Activated CD8-positive, alpha-beta memory T cell treated with anti-CD3 and anti-CD28 coated beads for 36 hours (primary cell): ENCODE measurements at regions not wholly inside any gene's neighbourhood (a gene's known extent, or its start where the extent isn't known, plus 50 kb on each side); places are given as distances from the start of the nearest gene placed in this dataset.
"Not testable (repeated sequence)": the region's sequence is repeated elsewhere in the genome, so short reads cannot be mapped to it uniquely, and the experiment has no call there.

Source experiments
- CTCF ChIA-PET: fragments of 350-600 bp; sonication (Branson Sonifier 250); formaldehyde crosslinking; loops from one replicate; lab custom pipeline; 2021; ENCODE audit warnings: antibody characterized with exemption; lab: Charles Lee
- POLR2A ChIA-PET: fragments of 350-600 bp; sonication (Branson Sonifier 250); formaldehyde crosslinking; loops from one replicate; lab custom pipeline; 2021; ENCODE audit warnings: antibody characterized with exemption; lab: Charles Lee

GRCh38 chr14:96718407-96718806, 78.8 kb upstream of the VRK1 start:
- ChIA-PET CTCF (no interaction called here), POLR2A (no interaction called here)

GRCh38 chr14:96720702-96721101, 76.5 kb upstream of the VRK1 start:
- POLR2A ChIA-PET, CTCF ChIA-PET: not testable (repeated sequence)

GRCh38 chr14:96722736-96723135, 74.4 kb upstream of the VRK1 start:
- ChIA-PET POLR2A (no interaction called here), CTCF (no interaction called here)

GRCh38 chr14:96723946-96724345, 73.2 kb upstream of the VRK1 start:
- CTCF ChIA-PET = interaction anchor here (1.2 kb wide), 1 partner anchor 18 kb away, joined by 4 read pairs; no protein-coding TSS in a partner anchor
- POLR2A ChIA-PET = no interaction called here

GRCh38 chr14:96725232-96725631, 72.0 kb upstream of the VRK1 start:
- CTCF ChIA-PET = no interaction called here
- POLR2A ChIA-PET = no interaction called here

GRCh38 chr14:96727073-96727472, 70.1 kb upstream of the VRK1 start:
- CTCF ChIA-PET = interaction anchor here (0.7 kb wide), 1 partner anchor 428 kb away, joined by 3 read pairs; no protein-coding TSS in a partner anchor
- POLR2A ChIA-PET = no interaction called here

- POLR2A ChIA-PET = no interaction called here
- CTCF ChIA-PET = no interaction called here
Measured at GRCh38 chr14:96727491-96727890, 69.7 kb upstream of the VRK1 start.

GRCh38 chr14:96727980-96728717, 69.0 kb upstream of the VRK1 start:
- ChIA-PET CTCF (no interaction called here), POLR2A (no interaction called here)

- ChIA-PET POLR2A (no interaction called here), CTCF (no interaction called here)
Measured at GRCh38 chr14:96729889-96730288, 67.3 kb upstream of the VRK1 start.

GRCh38 chr14:96730386-96730785, 66.8 kb upstream of the VRK1 start:
- ChIA-PET CTCF (no interaction called here), POLR2A (no interaction called here)

GRCh38 chr14:96734076-96734622, 63.0 kb upstream of the VRK1 start:
- POLR2A ChIA-PET = no interaction called here
- CTCF ChIA-PET = no interaction called here

GRCh38 chr14:96735526-96735925, 61.7 kb upstream of the VRK1 start:
- CTCF ChIA-PET = no interaction called here
- POLR2A ChIA-PET = no interaction called here

- CTCF ChIA-PET = no interaction called here
- POLR2A ChIA-PET = no interaction called here
Measured at GRCh38 chr14:96736439-96736838, 60.7 kb upstream of the VRK1 start.

GRCh38 chr14:96737881-96738280, 59.3 kb upstream of the VRK1 start:
- ChIA-PET CTCF (no interaction called here), POLR2A (no interaction called here)

- ChIA-PET CTCF (interaction anchor here (0.5 kb wide), 1 partner anchor 77 kb away, joined by 3 read pairs; no protein-coding TSS in a partner anchor), POLR2A (no interaction called here)
Measured at GRCh38 chr14:96739200-96739910, 57.8 kb upstream of the VRK1 start.

GRCh38 chr14:96741151-96741977, 55.8 kb upstream of the VRK1 start:
- CTCF ChIA-PET = interaction anchor here (0.6 to 1.2 kb wide), 13 partner anchors 18 to 1538 kb away, joined by 3 to 7 read pairs (median 4); no protein-coding TSS in a partner anchor
- POLR2A ChIA-PET = no interaction called here

- CTCF ChIA-PET = no interaction called here
- POLR2A ChIA-PET = no interaction called here
Measured at GRCh38 chr14:96744262-96744661, 52.9 kb upstream of the VRK1 start.

GRCh38 chr14:96745500-96746051, 51.6 kb upstream of the VRK1 start:
- ChIA-PET CTCF (no interaction called here), POLR2A (no interaction called here)

- ChIA-PET POLR2A (no interaction called here), CTCF (no interaction called here)
Measured at GRCh38 chr14:96746101-96746500, 51.1 kb upstream of the VRK1 start.
